Liver (tissue), 7 donors: ENCODE measurements at regions not wholly inside any gene's neighbourhood (a gene's known extent, or its start where the extent isn't known, plus 50 kb on each side); places are given as distances from the start of the nearest gene placed in this dataset.

ENCODE experiments used
- DNase-seq: peaks from one replicate; pipeline ENCODE4 v3.0.0-alpha.2; 2017; ENCODE audit warnings: low spot score
- H3K27ac ChIP-seq, 2 donors: one replicate each; pipeline ENCODE4 v1.7.0; 2013; ENCODE audit warnings: inconsistent platforms in 2 of 2, low read length in 2 of 2, control low read depth in 1 of 2, low read depth in 1 of 2, mild to moderate bottlenecking in 1 of 2
- H3K27me3 ChIP-seq, 4 donors: one replicate each; pipeline versions ENCODE4 v1.6.1 to v1.7.0; 2013; ENCODE audit warnings: low read length in 3 of 4, inconsistent platforms in 1 of 4, mild to moderate bottlenecking in 1 of 4, moderate library complexity in 1 of 4; ENCODE audit not compliant: control insufficient read depth in 4 of 4, insufficient read depth in 4 of 4
- H3K36me3 ChIP-seq, 4 donors: one replicate each; pipeline versions ENCODE4 v1.6.1 to v1.7.0; 2013; ENCODE audit warnings: low read length in 3 of 4, mild to moderate bottlenecking in 3 of 4, low read depth in 1 of 4, moderate library complexity in 1 of 4; ENCODE audit not compliant: control insufficient read depth in 4 of 4, insufficient read depth in 3 of 4
- H3K4me1 ChIP-seq, 4 donors: one replicate each; pipeline versions ENCODE4 v1.6.1 to v1.7.0; 2013; ENCODE audit warnings: low read length in 3 of 4, mild to moderate bottlenecking in 3 of 4, moderate library complexity in 1 of 4; ENCODE audit not compliant: control insufficient read depth in 4 of 4, insufficient read depth in 4 of 4
- H3K4me3 ChIP-seq, 3 donors: one replicate each; pipeline versions ENCODE4 v1.6.1 to v1.7.0; 2013; ENCODE audit warnings: low read length in 3 of 3, control low read depth in 1 of 3, low read depth in 1 of 3, mild to moderate bottlenecking in 1 of 3
- H3K9ac ChIP-seq, 2 donors: one replicate each; pipeline ENCODE4 v1.7.0; 2013; ENCODE audit warnings: low read length in 2 of 2, mild to moderate bottlenecking in 2 of 2, moderate library complexity in 2 of 2, control low read depth in 1 of 2, low read depth in 1 of 2
- H3K9me3 ChIP-seq, 4 donors: one replicate each; pipeline versions ENCODE4 v1.6.1 to v1.7.0; 2013; ENCODE audit warnings: low read length in 3 of 4; ENCODE audit not compliant: control insufficient read depth in 4 of 4
- EGR1 ChIP-seq, 2 donors: IDR thresholded peaks; 2 replicates each; pipeline ENCODE4 v1.6.1; 2016 to 2018; ENCODE audit warnings: antibody characterized with exemption in 2 of 2, low read depth in 2 of 2
- FOXA1 ChIP-seq: IDR thresholded peaks from 2 replicates; pipeline ENCODE4 v1.6.1; 2016; ENCODE audit warnings: antibody characterized with exemption
- FOXA2 ChIP-seq: IDR thresholded peaks from 2 replicates; pipeline ENCODE4 v1.6.1; 2016; ENCODE audit warnings: antibody characterized with exemption
- GABPA ChIP-seq, 2 donors: IDR thresholded peaks in 1 of 2; conservative IDR thresholded peaks in 1 of 2; 2 replicates each; pipeline ENCODE4 v1.6.1; 2016; ENCODE audit warnings: antibody characterized with exemption in 2 of 2, mild to moderate bottlenecking in 1 of 2, moderate library complexity in 1 of 2
- HNF4A ChIP-seq, 2 donors: conservative IDR thresholded peaks; 2 replicates each; pipeline ENCODE4 v1.6.1; 2016; ENCODE audit warnings: antibody characterized with exemption in 2 of 2, mild to moderate bottlenecking in 2 of 2
- HNF4G ChIP-seq: IDR thresholded peaks from 2 replicates; pipeline ENCODE4 v1.6.1; 2016; ENCODE audit warnings: antibody characterized with exemption
- JUND ChIP-seq, 2 donors: IDR thresholded peaks; 2 replicates each; pipeline ENCODE4 v1.6.1; 2016; ENCODE audit warnings: antibody characterized with exemption in 2 of 2
- NR2F2 ChIP-seq: IDR thresholded peaks from 2 replicates; pipeline ENCODE4 v1.6.1; 2016; ENCODE audit warnings: antibody characterized with exemption
- RXRA ChIP-seq, 2 donors: IDR thresholded peaks; 2 replicates each; pipeline ENCODE4 v1.6.1; 2017 to 2018; ENCODE audit warnings: antibody characterized with exemption in 2 of 2, mild to moderate bottlenecking in 1 of 2
- SP1 ChIP-seq: IDR thresholded peaks from 2 replicates; pipeline ENCODE4 v1.6.1; 2018; ENCODE audit warnings: antibody characterized with exemption, mild to moderate bottlenecking
- TAF1 ChIP-seq: conservative IDR thresholded peaks from 2 replicates; pipeline ENCODE4 v1.6.1; 2016; ENCODE audit warnings: antibody characterized with exemption, mild to moderate bottlenecking
- WGBS: extraction: QIAGEN DNeasy Blood & Tissue Kit; methylation state at CpG from one replicate; pipeline ENCODE4 v1.1.7; 2013; 5-methylcytosine and 5-hydroxymethylcytosine counted together
- TF ChIP-seq, protein P1 (sequence below): IDR thresholded peaks from 2 replicates; pipeline ENCODE4 v1.6.1; 2016; ENCODE audit warnings: antibody characterized with exemption
- TF ChIP-seq, protein P2 (sequence below): IDR thresholded peaks from 2 replicates; pipeline ENCODE4 v1.6.1; 2016; ENCODE audit warnings: antibody characterized with exemption
- TF ChIP-seq, protein P3 (sequence below): IDR thresholded peaks from 2 replicates; pipeline ENCODE4 v1.6.1; 2016; ENCODE audit warnings: antibody characterized with exemption, mild to moderate bottlenecking
- TF ChIP-seq, protein P4 (sequence below): IDR thresholded peaks from 2 replicates; pipeline ENCODE4 v1.6.1; 2016; ENCODE audit warnings: antibody characterized with exemption
- donor health status: healthy.
- donor health status: healthy.
- donor health status: healthy.
- donor health status: healthy.

DNA sequence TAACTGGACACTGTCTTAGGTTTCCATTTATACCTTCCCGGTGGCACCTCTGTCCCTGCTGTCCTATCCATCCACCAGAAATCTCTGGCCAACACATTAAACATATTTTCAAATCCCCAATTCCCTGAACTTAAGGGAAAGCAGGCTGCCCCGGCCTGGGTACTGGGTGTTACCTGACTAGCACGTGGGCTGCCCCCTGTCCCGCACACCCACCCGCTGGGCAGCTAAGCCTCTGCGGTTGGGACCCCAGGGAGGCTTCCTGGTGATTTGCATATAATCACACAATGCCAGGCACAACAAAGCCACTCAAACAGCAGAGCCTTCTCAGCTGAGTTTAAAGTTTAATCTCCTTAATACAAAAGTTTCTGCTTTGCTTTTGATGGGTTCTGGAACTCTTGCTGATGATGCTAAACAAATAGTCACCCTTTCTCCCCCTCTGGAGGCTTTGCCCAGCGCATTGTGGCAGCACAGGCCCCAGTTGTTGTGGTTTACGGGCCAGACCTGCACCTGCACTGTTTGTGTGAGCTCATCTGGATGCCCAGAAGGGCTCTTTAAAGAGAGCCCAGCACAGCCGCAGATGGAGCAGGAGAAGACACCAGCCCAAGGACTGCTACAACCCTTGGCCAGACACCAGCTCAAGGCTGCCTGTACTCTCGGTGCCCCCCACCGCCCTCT, 59.9 kb upstream of the POU2AF1 start:
- H3K27me3 ChIP-seq, result no peaks in the 10 kb centered on the region
- TF ChIP-seq, protein P1, sequence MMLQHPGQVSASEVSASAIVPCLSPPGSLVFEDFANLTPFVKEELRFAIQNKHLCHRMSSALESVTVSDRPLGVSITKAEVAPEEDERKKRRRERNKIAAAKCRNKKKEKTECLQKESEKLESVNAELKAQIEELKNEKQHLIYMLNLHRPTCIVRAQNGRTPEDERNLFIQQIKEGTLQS, result no peak
- TF ChIP-seq RXRA (IDR thresholded peaks at IDR 0.05), result no peak
- TF ChIP-seq HNF4A (conservative IDR thresholded peaks at IDR 0.05), result no peak
- TF ChIP-seq TAF1, result no peak
- TF ChIP-seq, protein P2, sequence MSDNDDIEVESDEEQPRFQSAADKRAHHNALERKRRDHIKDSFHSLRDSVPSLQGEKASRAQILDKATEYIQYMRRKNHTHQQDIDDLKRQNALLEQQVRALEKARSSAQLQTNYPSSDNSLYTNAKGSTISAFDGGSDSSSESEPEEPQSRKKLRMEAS, result no peak
- TF ChIP-seq FOXA2, result no peak
- no peak for TF ChIP-seq NR2F2
- H3K4me3 ChIP-seq, result no peak overlapping the region
- no peak overlapping the region for H3K27ac ChIP-seq
- no peaks in the 10 kb centered on the region for H3K36me3 ChIP-seq
- H3K9me3 ChIP-seq, result no peaks in the 10 kb centered on the region
- H3K9ac ChIP-seq, result no peak overlapping the region
- 80% methylated on average over 11 of the region's 11 CpGs for WGBS
- no peaks in the 10 kb centered on the region for H3K4me1 ChIP-seq
- DNase-seq, result no peak

DNA sequence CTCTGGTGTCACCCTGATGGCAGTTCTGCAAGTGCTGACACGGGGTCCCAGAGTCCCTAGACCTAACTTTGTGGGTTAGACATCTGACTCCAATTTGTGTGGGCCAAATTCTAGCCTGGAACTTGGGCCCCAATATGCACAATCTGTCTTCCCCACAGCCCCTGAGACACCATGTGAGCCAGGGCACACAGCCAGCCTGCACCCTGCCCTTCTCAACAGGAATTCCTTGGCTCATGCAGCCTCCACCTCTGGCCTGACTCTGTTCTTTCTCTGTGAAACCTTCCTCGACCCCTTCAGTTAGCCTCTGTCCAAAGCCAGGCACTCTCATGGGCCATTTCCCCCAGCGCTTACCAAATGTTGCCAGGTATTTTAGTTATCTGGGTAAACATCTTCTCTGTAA, 59.1 kb upstream of the POU2AF1 start:
- WGBS, result 84% methylated on average over 3 of the region's 3 CpGs
- TF ChIP-seq RXRA (IDR thresholded peaks at IDR 0.05) (no peak), FOXA2 (no peak), EGR1 (IDR thresholded peaks at IDR 0.05; ENCODE audit: low read depth in 2 of 2) (no peak), FOXA1 (no peak), TAF1 (no peak), SP1 (no peak), JUND (IDR thresholded peaks at IDR 0.05) (no peak), HNF4G (no peak), GABPA (IDR thresholded peaks at IDR 0.05 in 1 of 2, conservative IDR thresholded peaks at IDR 0.05 in 1 of 2) (no peak)
- TF ChIP-seq, protein P3, sequence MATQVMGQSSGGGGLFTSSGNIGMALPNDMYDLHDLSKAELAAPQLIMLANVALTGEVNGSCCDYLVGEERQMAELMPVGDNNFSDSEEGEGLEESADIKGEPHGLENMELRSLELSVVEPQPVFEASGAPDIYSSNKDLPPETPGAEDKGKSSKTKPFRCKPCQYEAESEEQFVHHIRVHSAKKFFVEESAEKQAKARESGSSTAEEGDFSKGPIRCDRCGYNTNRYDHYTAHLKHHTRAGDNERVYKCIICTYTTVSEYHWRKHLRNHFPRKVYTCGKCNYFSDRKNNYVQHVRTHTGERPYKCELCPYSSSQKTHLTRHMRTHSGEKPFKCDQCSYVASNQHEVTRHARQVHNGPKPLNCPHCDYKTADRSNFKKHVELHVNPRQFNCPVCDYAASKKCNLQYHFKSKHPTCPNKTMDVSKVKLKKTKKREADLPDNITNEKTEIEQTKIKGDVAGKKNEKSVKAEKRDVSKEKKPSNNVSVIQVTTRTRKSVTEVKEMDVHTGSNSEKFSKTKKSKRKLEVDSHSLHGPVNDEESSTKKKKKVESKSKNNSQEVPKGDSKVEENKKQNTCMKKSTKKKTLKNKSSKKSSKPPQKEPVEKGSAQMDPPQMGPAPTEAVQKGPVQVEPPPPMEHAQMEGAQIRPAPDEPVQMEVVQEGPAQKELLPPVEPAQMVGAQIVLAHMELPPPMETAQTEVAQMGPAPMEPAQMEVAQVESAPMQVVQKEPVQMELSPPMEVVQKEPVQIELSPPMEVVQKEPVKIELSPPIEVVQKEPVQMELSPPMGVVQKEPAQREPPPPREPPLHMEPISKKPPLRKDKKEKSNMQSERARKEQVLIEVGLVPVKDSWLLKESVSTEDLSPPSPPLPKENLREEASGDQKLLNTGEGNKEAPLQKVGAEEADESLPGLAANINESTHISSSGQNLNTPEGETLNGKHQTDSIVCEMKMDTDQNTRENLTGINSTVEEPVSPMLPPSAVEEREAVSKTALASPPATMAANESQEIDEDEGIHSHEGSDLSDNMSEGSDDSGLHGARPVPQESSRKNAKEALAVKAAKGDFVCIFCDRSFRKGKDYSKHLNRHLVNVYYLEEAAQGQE, result no peak
- TF ChIP-seq, protein P1, result no peak
- TF ChIP-seq, protein P4, sequence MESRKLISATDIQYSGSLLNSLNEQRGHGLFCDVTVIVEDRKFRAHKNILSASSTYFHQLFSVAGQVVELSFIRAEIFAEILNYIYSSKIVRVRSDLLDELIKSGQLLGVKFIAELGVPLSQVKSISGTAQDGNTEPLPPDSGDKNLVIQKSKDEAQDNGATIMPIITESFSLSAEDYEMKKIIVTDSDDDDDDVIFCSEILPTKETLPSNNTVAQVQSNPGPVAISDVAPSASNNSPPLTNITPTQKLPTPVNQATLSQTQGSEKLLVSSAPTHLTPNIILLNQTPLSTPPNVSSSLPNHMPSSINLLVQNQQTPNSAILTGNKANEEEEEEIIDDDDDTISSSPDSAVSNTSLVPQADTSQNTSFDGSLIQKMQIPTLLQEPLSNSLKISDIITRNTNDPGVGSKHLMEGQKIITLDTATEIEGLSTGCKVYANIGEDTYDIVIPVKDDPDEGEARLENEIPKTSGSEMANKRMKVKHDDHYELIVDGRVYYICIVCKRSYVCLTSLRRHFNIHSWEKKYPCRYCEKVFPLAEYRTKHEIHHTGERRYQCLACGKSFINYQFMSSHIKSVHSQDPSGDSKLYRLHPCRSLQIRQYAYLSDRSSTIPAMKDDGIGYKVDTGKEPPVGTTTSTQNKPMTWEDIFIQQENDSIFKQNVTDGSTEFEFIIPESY, result no peak

More for the DNA sequence above, 59.1 kb upstream of the POU2AF1 start:
- Histone ChIP-seq H3K9me3 (no peaks in the 10 kb centered on the region), H3K9ac (no peak overlapping the region), H3K36me3 (no peaks in the 10 kb centered on the region), H3K27me3 (no peaks in the 10 kb centered on the region), H3K4me1 (no peaks in the 10 kb centered on the region), H3K4me3 (no peak overlapping the region), H3K27ac (no peak overlapping the region)
- no peak for DNase-seq
